OCI-LY3 (cell line): ENCODE measurements at regions not wholly inside any gene's neighbourhood (a gene's known extent, or its start where the extent isn't known, plus 50 kb on each side); places are given as distances from the start of the nearest gene placed in this dataset.

Experiments
- CTCF ChIP-seq: fragments of 200-600, 300-600 bp; sonication (generic); IDR thresholded peaks from 2 replicates; pipeline ENCODE4 v1.5.1; 2014; ENCODE audit warnings: antibody characterized with exemption, low read length, low read depth
- EZH2phosphoT487 ChIP-seq: fragments of 200-600 bp; shearing (Covaris generic); IDR thresholded peaks from 2 replicates; pipeline ENCODE4 v1.6.1; 2018; ENCODE audit warnings: antibody characterized with exemption, mixed run types, low read depth

- TF ChIP-seq CTCF = no peak
- TF ChIP-seq EZH2phosphoT487 = no peak
Observed at GRCh38 chr5:174430940-174431339, 293.4 kb upstream of the MSX2 start.
